Astrocyte of the spinal cord (primary cell): ENCODE measurements at regions not wholly inside any gene's neighbourhood (a gene's known extent, or its start where the extent isn't known, plus 50 kb on each side); places are given as distances from the start of the nearest gene placed in this dataset.

Experiments
- DNase-seq: peaks from one replicate; pipeline ENCODE4 v3.0.0; 2011; ENCODE audit warnings: low read depth, low spot score
- H3K4me3 ChIP-seq: 2 replicates; pipeline ENCODE4 v1.5.1; 2011; ENCODE audit warnings: low read depth, mild to moderate bottlenecking, low read length, moderate library complexity
- in situ Hi-C: cut with HindIII; loops from 2 replicates; pipeline ENCODE4 v1.10.0; 2017; ENCODE audit warnings: low sequenced_read_pairs
- TF ChIP-seq, protein P1 (sequence below): IDR thresholded peaks from 2 replicates; pipeline ENCODE4 v1.5.1; 2012; ENCODE audit warnings: low read depth, mild to moderate bottlenecking, low read length, inconsistent platforms

DNA sequence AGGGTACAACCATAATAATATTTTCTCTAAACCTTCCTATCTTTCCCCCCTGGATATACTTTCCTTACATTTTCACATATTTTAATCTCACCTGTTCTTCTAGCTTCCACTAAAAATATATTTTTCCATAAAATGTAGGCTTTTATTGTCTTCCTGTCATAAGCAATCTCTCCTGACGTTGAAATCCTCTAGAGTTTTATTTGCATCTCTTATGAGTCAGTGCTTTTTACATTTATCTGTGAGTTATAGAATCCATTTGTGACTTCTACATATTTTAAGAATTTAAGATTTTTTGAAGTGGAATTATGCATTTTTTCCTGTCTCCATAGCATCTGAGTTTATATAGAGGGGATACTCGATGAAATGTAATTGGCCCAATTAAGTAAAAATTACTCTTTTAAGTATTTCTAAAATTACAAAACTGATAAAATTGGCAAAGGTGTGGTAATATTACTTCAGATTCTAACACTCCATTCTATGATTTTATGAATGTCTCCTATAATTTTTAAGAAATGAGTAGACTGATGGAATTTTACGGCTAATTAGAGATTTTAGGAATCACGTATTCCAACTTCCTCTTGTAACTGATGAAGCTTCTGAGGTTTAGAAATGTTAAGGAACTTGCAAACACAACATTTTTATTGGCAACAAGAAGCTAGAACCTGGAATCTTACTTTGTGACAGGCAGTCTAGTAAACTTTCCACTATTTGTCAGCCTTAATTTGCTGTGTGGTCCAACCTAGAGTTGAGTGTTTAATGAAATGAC is 422.9 kb upstream of the SEMA3A start:
- H3K4me3 ChIP-seq: no peak overlapping the region
- TF ChIP-seq, protein P1, sequence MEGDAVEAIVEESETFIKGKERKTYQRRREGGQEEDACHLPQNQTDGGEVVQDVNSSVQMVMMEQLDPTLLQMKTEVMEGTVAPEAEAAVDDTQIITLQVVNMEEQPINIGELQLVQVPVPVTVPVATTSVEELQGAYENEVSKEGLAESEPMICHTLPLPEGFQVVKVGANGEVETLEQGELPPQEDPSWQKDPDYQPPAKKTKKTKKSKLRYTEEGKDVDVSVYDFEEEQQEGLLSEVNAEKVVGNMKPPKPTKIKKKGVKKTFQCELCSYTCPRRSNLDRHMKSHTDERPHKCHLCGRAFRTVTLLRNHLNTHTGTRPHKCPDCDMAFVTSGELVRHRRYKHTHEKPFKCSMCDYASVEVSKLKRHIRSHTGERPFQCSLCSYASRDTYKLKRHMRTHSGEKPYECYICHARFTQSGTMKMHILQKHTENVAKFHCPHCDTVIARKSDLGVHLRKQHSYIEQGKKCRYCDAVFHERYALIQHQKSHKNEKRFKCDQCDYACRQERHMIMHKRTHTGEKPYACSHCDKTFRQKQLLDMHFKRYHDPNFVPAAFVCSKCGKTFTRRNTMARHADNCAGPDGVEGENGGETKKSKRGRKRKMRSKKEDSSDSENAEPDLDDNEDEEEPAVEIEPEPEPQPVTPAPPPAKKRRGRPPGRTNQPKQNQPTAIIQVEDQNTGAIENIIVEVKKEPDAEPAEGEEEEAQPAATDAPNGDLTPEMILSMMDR: no peak
- in situ Hi-C loops: no loop called here
- DNase-seq: no peak

DNA sequence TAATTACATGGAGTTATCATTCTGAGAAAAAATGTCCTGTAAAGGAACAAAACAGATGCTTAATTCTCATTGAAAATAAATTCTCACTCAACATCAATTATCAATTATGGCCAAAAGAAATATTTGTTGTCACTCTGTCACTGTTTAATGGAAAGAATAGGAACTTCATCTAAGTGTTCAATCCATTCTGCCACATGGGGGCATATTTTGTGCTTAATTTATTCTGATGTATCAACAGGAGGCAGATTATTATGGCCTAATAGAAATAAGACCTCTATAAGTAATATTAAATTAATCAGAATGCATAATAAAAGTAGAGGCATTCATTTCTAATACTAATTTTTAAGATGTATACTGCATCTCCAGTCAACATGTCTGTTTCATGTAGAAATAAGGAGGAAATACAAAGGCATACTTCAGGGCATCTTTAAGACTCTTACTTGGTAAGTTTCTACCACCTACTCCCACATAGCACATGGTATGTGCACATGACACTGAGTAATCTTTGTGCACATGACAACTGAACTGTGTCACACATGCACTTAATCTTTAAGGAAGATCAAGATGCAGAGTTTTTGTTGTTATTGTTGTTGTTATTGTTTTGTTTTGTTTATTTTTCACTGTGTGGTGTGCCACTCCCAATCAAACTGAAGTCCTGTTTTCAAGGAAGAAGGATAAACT is 420.4 kb upstream of the SEMA3A start:
- in situ Hi-C loops: no loop called here
- H3K4me3 ChIP-seq: no peak overlapping the region
- no peak for DNase-seq
- TF ChIP-seq, protein P1: peak; percentile 4

DNA sequence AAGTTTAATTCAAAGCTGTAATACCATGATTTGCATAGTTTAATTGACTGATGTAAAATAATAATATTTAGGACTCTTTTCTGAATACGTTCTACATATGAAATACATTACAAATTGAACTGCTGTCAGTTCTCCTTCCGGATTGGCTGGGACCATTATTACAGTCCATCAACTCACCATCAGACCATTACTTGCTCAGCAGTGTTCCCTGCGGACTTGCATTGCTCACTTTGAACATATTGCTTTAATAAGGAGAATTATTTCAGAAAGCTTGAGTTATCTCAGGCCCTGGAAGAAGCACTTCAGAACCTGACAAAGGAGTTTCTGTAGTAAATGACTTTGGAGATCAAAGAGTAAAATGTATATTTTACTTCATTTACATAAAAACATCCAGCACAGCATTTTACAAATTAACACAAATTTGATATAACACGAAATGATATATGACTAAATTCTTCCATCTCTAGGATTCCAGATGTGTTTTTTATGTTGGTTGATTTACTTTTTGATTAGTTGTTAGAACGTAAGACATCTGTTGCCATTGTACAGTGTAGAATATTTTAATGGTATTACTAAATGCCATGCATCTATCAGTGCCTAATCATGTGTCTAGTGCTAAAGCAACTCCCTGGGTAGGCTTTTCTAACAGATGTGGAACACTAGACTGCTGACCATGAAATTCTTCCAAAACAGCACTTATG is 418.5 kb upstream of the SEMA3A start:
- TF ChIP-seq, protein P1: no peak
- no peak overlapping the region for H3K4me3 ChIP-seq
- in situ Hi-C loops: no loop called here
- DNase-seq: no peak

DNA sequence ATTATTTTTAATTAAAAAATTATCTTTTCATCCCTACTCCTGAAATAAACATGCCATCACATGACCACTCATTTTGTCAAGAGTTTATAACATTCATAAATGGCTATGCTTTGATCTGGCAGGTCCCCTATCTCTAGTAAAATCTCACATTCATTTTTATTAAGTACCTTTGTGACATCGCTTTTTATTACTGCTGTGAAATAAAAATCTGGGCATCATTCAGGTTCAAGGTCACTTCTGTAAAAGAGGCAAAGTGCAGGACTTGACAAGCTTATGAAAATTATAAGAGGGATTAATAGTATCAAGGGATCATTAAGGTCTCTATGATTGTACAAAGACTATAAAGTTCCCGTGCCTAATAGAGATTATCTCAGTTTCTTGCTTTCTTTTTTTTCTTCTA is 416.8 kb upstream of the SEMA3A start:
- TF ChIP-seq, protein P1: no peak
- no peak overlapping the region for H3K4me3 ChIP-seq
- in situ Hi-C loops: no loop called here
- DNase-seq: no peak

DNA sequence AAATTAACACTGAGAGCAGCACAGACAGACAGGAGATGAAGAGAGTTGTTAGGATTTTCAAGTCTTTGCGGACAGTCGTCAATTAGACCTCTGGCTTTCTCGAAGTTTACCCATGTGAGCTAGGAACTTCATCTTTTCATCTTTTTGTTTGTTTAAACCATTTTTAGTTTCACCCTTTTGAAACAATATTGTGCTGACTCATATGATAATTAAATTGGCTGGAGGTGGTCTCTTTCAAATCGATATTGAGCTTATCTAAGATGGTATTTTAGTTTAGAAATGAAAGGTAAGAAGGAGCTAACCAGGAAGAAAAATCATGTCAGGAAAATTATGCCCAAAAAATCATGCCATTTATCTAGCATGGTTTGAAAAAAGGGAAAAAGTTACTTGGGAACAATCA is 415.8 kb upstream of the SEMA3A start:
- in situ Hi-C loops: no loop called here
- TF ChIP-seq, protein P1: no peak
- DNase-seq: no peak
- no peak overlapping the region for H3K4me3 ChIP-seq

DNA sequence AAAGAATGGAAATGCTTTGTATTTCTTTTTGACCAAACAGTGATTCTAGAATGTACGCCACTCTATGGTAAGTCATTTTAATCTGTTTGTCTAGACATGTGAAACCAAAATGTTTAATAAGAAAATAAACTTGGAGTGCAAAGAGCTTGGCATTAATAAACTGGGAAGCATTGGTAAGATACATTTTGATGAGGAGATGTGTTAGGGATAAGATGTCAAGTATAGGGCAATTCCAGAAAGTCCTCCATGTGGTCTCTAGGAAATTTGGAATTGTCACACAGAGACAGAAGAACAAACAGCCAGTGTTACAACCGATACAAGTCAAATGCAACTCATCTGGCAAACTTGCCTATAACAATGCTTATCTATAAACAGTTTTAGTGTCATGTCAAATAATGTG is 410.7 kb upstream of the SEMA3A start:
- in situ Hi-C loops: no loop called here
- DNase-seq: no peak
- H3K4me3 ChIP-seq: no peak overlapping the region
- TF ChIP-seq, protein P1: no peak
